ENCODE measurements at regions not wholly inside any gene's neighbourhood (a gene's known extent, or its start where the extent isn't known, plus 50 kb on each side); places are given as distances from the start of the nearest gene placed in this dataset.

DNA sequence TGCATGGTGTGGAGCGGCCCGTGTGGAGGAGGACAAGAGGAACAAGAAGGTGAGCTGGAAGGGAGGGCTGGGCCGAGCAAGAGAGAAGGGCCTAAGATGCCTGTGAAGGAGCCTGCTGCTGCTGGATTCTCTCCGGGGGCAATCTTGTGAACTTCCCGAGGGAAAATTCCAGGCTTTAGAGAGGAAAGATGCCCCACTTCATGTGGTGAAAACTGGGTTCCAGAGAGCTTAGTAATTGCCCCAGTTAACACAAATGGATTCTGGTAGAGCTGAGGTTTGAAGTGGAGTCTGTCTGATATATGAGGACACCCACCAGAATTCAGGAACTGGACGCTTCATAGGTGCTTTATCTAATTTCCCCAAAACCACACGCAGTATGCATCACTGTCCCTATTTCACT lies 114.1 kb upstream of the ZMIZ1 start:
- no peak overlapping the region for H3K4me2 ChIP-seq
- no peak overlapping the region for H2AFZ ChIP-seq (ENCODE audit: low read depth)
- no peaks in the 10 kb centered on the region for H4K20me1 ChIP-seq (ENCODE audit: insufficient read depth)
- H3K4me3 ChIP-seq (ENCODE audit: low read depth in 2 of 2, low read length in 1 of 2), result no peak overlapping the region
- H3K9me2 ChIP-seq, result no peaks in the 10 kb centered on the region
- 96% methylated on average over 7 of the region's 7 CpGs for WGBS (ENCODE audit: low lambda C conversion rate)
- DNase-seq, result no peak
- H3K36me3 ChIP-seq (replicated peaks in 1 of 2; ENCODE audit: control insufficient read depth in 1 of 2, insufficient read depth in 2 of 2, low read length in 1 of 2), result no peaks in the 10 kb centered on the region
- ChIA-PET POLR2A (interaction anchor here (0.8 kb wide), 1 partner anchor 9 kb away, joined by 3 read pairs; no protein-coding TSS in a partner anchor), CTCF (interaction anchor here (1.5 kb wide), 1 partner anchor 241 kb away, joined by 6 read pairs; no protein-coding TSS in a partner anchor)
- peaks cover 0 to 16% of the 10 kb centered on the region in 2 experiments; a peak in 1 of 4 replicates for H3K4me1 ChIP-seq (ENCODE audit: control insufficient read depth in 1 of 2, insufficient read depth in 2 of 2, low read depth in 1 of 2, low read length in 1 of 2)
- no peak for TF ChIP-seq YY1 (IDR thresholded peaks at IDR 0.05; ENCODE audit: low read depth)
- TF ChIP-seq, protein P1, sequence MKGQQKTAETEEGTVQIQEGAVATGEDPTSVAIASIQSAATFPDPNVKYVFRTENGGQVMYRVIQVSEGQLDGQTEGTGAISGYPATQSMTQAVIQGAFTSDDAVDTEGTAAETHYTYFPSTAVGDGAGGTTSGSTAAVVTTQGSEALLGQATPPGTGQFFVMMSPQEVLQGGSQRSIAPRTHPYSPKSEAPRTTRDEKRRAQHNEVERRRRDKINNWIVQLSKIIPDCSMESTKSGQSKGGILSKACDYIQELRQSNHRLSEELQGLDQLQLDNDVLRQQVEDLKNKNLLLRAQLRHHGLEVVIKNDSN (IDR thresholded peaks at IDR 0.05; ENCODE audit: borderline replicate concordance, low read depth), result no peak
- no peak for TF ChIP-seq RCOR1 (IDR thresholded peaks at IDR 0.05; ENCODE audit: low read length)
- TF ChIP-seq RXRA (IDR thresholded peaks at IDR 0.05; ENCODE audit: borderline replicate concordance, low read depth), result no peak
- TF ChIP-seq TEAD4 (IDR thresholded peaks at IDR 0.05; ENCODE audit: borderline replicate concordance, insufficient read depth), result no peak
- TF ChIP-seq FOXM1 (IDR thresholded peaks at IDR 0.05; ENCODE audit: low read depth), result no peak
- TF ChIP-seq, protein P2, sequence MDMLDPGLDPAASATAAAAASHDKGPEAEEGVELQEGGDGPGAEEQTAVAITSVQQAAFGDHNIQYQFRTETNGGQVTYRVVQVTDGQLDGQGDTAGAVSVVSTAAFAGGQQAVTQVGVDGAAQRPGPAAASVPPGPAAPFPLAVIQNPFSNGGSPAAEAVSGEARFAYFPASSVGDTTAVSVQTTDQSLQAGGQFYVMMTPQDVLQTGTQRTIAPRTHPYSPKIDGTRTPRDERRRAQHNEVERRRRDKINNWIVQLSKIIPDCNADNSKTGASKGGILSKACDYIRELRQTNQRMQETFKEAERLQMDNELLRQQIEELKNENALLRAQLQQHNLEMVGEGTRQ (IDR thresholded peaks at IDR 0.05; ENCODE audit: borderline replicate concordance, low read depth, low read length), result no peak
- no peak for TF ChIP-seq EP300 (IDR thresholded peaks at IDR 0.05; ENCODE audit: borderline replicate concordance in 1 of 2, low read depth in 1 of 2, low read length in 1 of 2)
- TF ChIP-seq RAD21 (IDR thresholded peaks at IDR 0.05; ENCODE audit: low read length), result no peak
- TF ChIP-seq FOSL2 (IDR thresholded peaks at IDR 0.05; ENCODE audit: borderline replicate concordance, low read depth), result no peak
- H3K27ac ChIP-seq (ENCODE audit: low read depth in 2 of 2, low read length in 1 of 2), result no peak overlapping the region
- peaks cover 5% of the 10 kb centered on the region for H3F3A ChIP-seq (replicated peaks; ENCODE audit: insufficient read depth)
- H3K79me2 ChIP-seq (ENCODE audit: insufficient read depth), result no peaks in the 10 kb centered on the region
- no peak overlapping the region for H3K9ac ChIP-seq
- H3K27me3 ChIP-seq (ENCODE audit: insufficient read depth), result no peaks in the 10 kb centered on the region
- H3K9me3 ChIP-seq, result no peaks in the 10 kb centered on the region

DNA sequence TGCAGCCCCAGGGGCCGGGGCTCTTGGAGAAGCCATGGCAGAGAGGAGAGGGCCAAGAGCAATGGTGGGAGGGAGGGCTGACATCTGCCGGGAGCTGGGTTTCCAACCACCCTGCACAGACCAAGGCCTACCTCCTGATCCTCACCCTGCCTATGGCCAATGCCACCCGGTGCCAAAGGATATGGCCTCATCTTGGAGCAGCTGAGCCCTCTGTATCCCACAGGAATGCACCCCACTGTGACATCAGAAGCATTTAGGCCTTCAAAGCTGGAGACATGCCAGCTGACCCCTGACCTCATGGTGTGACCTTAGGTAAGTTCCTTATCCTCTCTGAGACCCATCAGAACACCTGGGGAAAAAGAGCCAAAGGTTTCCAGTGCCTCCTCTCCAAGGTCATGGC lies 113.6 kb upstream of the ZMIZ1 start:
- CTCF ChIA-PET, result no interaction called here
- 100% methylated on average over 2 of the region's 3 CpGs for WGBS (ENCODE audit: low lambda C conversion rate)
- H3K27ac ChIP-seq (ENCODE audit: low read depth in 2 of 2, low read length in 1 of 2), result no peak overlapping the region
- H3K79me2 ChIP-seq (ENCODE audit: insufficient read depth), result no peaks in the 10 kb centered on the region
- no peaks in the 10 kb centered on the region for H3K36me3 ChIP-seq (replicated peaks in 1 of 2; ENCODE audit: control insufficient read depth in 1 of 2, insufficient read depth in 2 of 2, low read length in 1 of 2)
- H3K9ac ChIP-seq, result no peak overlapping the region
- peaks cover 5% of the 10 kb centered on the region for H3F3A ChIP-seq (replicated peaks; ENCODE audit: insufficient read depth)
- POLR2A ChIA-PET, result interaction anchor here (0.6 to 0.8 kb wide), 2 partner anchors 8 to 248 kb away, joined by 3 read pairs; no protein-coding TSS in a partner anchor
- H3K9me3 ChIP-seq, result no peaks in the 10 kb centered on the region
- H3K9me2 ChIP-seq, result no peaks in the 10 kb centered on the region
- H2AFZ ChIP-seq (ENCODE audit: low read depth), result no peak overlapping the region
- no peak overlapping the region for H3K4me2 ChIP-seq
- H3K4me3 ChIP-seq (ENCODE audit: low read depth in 2 of 2, low read length in 1 of 2), result no peak overlapping the region
- DNase-seq, result no peak
- H4K20me1 ChIP-seq (ENCODE audit: insufficient read depth), result no peaks in the 10 kb centered on the region
- TF ChIP-seq FOSL2 (IDR thresholded peaks at IDR 0.05; ENCODE audit: borderline replicate concordance, low read depth), result no peak
- TF ChIP-seq EP300 (IDR thresholded peaks at IDR 0.05; ENCODE audit: borderline replicate concordance in 1 of 2, low read depth in 1 of 2, low read length in 1 of 2), result no peak
- no peak for TF ChIP-seq NRF1 (IDR thresholded peaks at IDR 0.05; ENCODE audit: low read depth, low read length)
- TF ChIP-seq, protein P3, sequence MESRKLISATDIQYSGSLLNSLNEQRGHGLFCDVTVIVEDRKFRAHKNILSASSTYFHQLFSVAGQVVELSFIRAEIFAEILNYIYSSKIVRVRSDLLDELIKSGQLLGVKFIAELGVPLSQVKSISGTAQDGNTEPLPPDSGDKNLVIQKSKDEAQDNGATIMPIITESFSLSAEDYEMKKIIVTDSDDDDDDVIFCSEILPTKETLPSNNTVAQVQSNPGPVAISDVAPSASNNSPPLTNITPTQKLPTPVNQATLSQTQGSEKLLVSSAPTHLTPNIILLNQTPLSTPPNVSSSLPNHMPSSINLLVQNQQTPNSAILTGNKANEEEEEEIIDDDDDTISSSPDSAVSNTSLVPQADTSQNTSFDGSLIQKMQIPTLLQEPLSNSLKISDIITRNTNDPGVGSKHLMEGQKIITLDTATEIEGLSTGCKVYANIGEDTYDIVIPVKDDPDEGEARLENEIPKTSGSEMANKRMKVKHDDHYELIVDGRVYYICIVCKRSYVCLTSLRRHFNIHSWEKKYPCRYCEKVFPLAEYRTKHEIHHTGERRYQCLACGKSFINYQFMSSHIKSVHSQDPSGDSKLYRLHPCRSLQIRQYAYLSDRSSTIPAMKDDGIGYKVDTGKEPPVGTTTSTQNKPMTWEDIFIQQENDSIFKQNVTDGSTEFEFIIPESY (IDR thresholded peaks at IDR 0.05; ENCODE audit: borderline replicate concordance, low read depth), result no peak
- no peak for TF ChIP-seq GABPA (IDR thresholded peaks at IDR 0.05; ENCODE audit: low read depth)
- no peak for TF ChIP-seq RAD21 (IDR thresholded peaks at IDR 0.05; ENCODE audit: low read length)
- TF ChIP-seq, protein P1 (IDR thresholded peaks at IDR 0.05; ENCODE audit: borderline replicate concordance, low read depth), result no peak
- TF ChIP-seq MEF2A (IDR thresholded peaks at IDR 0.05; ENCODE audit: borderline replicate concordance, low read depth), result no peak
- H3K4me1 ChIP-seq (ENCODE audit: control insufficient read depth in 1 of 2, insufficient read depth in 2 of 2, low read depth in 1 of 2, low read length in 1 of 2), result peaks cover 0 to 22% of the 10 kb centered on the region in 2 experiments; a peak in 1 of 4 replicates
- H3K27me3 ChIP-seq (ENCODE audit: insufficient read depth), result no peaks in the 10 kb centered on the region
